ENCODE measurements at regions not wholly inside any gene's neighbourhood (a gene's known extent, or its start where the extent isn't known, plus 50 kb on each side); places are given as distances from the start of the nearest gene placed in this dataset.

DNA sequence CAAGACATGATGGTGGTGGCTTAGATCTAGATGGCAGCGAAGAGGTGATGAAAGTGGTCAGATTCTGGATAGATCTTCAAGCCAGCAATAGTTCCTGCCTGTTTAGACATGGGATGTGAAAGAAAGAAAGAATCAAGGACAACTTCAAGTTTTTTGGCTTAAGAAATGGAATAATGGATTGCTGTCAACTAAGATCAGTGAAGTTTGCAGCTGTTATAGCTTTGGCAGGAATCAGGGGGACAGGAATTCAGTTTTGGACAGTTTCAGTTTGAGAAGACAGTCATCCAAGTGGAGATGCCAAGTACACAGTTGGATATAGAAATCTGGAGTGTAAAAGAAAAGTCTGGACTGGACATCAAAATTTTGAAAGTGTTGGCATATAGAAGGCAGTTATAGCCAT is 283.7 kb upstream of the PKDCC start:
- no peaks in the 10 kb centered on the region for H3K4me1 ChIP-seq
- H3K4me3 ChIP-seq = no peak overlapping the region
- 89 to 94% (median 90%) methylated on average over 1 of the region's 1 CpG for WGBS, 5 donors
- H3K27ac ChIP-seq = no peak overlapping the region
- H3K36me3 ChIP-seq = no peaks in the 10 kb centered on the region
- H3K27me3 ChIP-seq = no peaks in the 10 kb centered on the region
- H3K9me3 ChIP-seq = no peaks in the 10 kb centered on the region
- TF ChIP-seq EP300 (IDR thresholded peaks at IDR 0.05) (no peak), POLR2AphosphoS5 (IDR thresholded peaks at IDR 0.05) (no peak), POLR2A (IDR thresholded peaks at IDR 0.05) (no peak)
- TF ChIP-seq, protein P1, sequence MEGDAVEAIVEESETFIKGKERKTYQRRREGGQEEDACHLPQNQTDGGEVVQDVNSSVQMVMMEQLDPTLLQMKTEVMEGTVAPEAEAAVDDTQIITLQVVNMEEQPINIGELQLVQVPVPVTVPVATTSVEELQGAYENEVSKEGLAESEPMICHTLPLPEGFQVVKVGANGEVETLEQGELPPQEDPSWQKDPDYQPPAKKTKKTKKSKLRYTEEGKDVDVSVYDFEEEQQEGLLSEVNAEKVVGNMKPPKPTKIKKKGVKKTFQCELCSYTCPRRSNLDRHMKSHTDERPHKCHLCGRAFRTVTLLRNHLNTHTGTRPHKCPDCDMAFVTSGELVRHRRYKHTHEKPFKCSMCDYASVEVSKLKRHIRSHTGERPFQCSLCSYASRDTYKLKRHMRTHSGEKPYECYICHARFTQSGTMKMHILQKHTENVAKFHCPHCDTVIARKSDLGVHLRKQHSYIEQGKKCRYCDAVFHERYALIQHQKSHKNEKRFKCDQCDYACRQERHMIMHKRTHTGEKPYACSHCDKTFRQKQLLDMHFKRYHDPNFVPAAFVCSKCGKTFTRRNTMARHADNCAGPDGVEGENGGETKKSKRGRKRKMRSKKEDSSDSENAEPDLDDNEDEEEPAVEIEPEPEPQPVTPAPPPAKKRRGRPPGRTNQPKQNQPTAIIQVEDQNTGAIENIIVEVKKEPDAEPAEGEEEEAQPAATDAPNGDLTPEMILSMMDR (IDR thresholded peaks at IDR 0.05) = no peak
- no peak for DNase-seq
- intact Hi-C loops (cut with DNase I; ENCODE audit: low total_unique reads) = no loop called here

DNA sequence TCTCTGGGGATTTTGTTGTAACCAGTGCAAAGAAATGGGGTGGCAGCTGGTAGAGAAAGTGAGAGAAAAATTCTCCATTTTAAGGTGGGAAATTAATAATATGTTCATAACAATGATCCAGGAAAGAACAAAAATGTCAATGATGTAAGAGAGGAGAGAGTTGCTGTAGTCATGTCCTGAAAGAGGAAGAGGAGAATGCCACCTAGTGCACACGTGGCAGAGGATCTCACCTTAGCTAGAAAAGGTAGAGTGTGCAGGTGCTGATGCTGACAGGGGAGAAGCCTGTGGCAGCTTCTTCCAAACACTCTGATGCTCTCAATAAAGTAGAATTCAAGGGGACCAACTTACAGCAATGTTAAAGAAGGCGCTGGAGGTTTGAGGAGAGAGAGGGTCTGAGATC is 282.9 kb upstream of the PKDCC start:
- Histone ChIP-seq H3K9me3 (no peaks in the 10 kb centered on the region), H3K27me3 (no peaks in the 10 kb centered on the region), H3K27ac (no peak overlapping the region), H3K4me3 (no peak overlapping the region), H3K4me1 (no peaks in the 10 kb centered on the region), H3K36me3 (no peaks in the 10 kb centered on the region)
- WGBS, 5 donors = 59 to 65% (median 64%) methylated on average over 2 of the region's 2 CpGs
- TF ChIP-seq POLR2AphosphoS5 (IDR thresholded peaks at IDR 0.05) (no peak), POLR2A (IDR thresholded peaks at IDR 0.05) (no peak), EP300 (IDR thresholded peaks at IDR 0.05) (no peak)
- TF ChIP-seq, protein P1 (IDR thresholded peaks at IDR 0.05) = no peak
- intact Hi-C loops (cut with DNase I; ENCODE audit: low total_unique reads) = no loop called here
- no peak for DNase-seq

DNA sequence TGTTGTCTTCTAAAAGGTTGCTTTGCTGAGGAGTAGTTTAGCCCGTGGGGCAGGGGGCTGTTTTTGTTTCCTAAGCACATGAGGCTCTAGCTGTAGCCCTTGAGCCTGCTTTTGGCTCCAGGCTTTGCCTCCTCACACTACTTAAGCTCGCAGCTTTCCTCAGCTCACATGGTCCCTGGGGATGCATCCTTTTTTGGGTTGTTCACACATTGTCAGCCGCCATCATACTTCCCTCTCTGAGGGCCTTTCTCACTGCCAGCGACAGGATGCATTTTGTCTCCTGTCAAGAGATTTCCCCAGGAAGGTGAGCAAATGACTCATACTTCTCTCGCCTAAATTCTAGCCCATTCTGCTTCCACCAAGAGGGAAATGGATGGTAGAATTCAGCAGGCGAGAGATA is 279.5 kb upstream of the PKDCC start:
- 61 to 81% (median 72%) methylated on average over 6 of the region's 6 CpGs for WGBS, 5 donors
- peak in 1 of 2 donors; percentile 14 for DNase-seq
- intact Hi-C loops (cut with DNase I; ENCODE audit: low total_unique reads) = no loop called here
- no peak overlapping the region for H3K4me3 ChIP-seq
- H3K4me1 ChIP-seq = no peaks in the 10 kb centered on the region
- no peaks in the 10 kb centered on the region for H3K36me3 ChIP-seq
- H3K9me3 ChIP-seq = no peaks in the 10 kb centered on the region
- H3K27ac ChIP-seq = no peak overlapping the region
- no peak for TF ChIP-seq POLR2A (IDR thresholded peaks at IDR 0.05)
- no peak for TF ChIP-seq POLR2AphosphoS5 (IDR thresholded peaks at IDR 0.05)
- no peak for TF ChIP-seq EP300 (IDR thresholded peaks at IDR 0.05)
- TF ChIP-seq, protein P1 (IDR thresholded peaks at IDR 0.05) = no peak
- H3K27me3 ChIP-seq = no peaks in the 10 kb centered on the region

DNA sequence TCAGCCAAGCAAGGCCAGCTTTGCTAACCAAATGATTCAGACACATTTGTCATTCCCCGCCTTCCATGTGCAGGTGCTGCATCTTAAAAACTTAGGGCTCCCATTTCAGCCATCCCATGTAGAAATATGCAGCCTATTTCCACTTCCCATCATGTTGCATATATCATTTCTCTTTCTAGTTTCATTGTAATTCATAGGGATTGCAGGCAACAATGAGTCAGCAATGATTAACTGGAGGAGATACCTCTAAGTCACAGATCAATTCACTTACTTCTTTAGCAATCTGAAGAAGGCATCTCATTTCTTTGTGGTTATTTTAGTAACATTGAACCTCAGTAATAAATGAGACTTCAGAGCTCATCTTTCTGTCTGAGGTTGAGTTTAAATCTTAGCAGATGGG is 276.1 kb upstream of the PKDCC start:
- TF ChIP-seq, protein P1 (IDR thresholded peaks at IDR 0.05) = no peak
- TF ChIP-seq POLR2AphosphoS5 (IDR thresholded peaks at IDR 0.05) = no peak
- no peak for TF ChIP-seq EP300 (IDR thresholded peaks at IDR 0.05)
- TF ChIP-seq POLR2A (IDR thresholded peaks at IDR 0.05) = no peak
- H3K4me1 ChIP-seq = no peaks in the 10 kb centered on the region
- no peaks in the 10 kb centered on the region for H3K36me3 ChIP-seq
- 92 to 100% (median 97%) methylated on average over 1 of the region's 1 CpG for WGBS, 5 donors
- no peak for DNase-seq
- no peak overlapping the region for H3K4me3 ChIP-seq
- H3K9me3 ChIP-seq = no peaks in the 10 kb centered on the region
- no peak overlapping the region for H3K27ac ChIP-seq
- intact Hi-C loops (cut with DNase I; ENCODE audit: low total_unique reads) = no loop called here
- no peaks in the 10 kb centered on the region for H3K27me3 ChIP-seq

All from stomach (tissue), 8 donors.